H9 (cell line): ENCODE measurements at regions not wholly inside any gene's neighbourhood (a gene's known extent, or its start where the extent isn't known, plus 50 kb on each side); places are given as distances from the start of the nearest gene placed in this dataset.

ENCODE experiments used
- DNase-seq: peaks from one replicate; pipeline ENCODE4 v3.0.0-alpha.2; 2017
- H2AFZ ChIP-seq: one replicate; pipeline ENCODE4 v1.6.1; 2013; ENCODE audit warnings: mild to moderate bottlenecking, low read length, control low read depth, moderate library complexity
- H2AK5ac ChIP-seq: 2 replicates; pipeline ENCODE4 v1.6.1; 2013; ENCODE audit warnings: low read length, control low read depth, mixed read lengths; ENCODE audit not compliant: insufficient read length
- H2BK120ac ChIP-seq: one replicate; pipeline ENCODE4 v1.6.1; 2013; ENCODE audit warnings: low read depth, mild to moderate bottlenecking, low read length, control low read depth, inconsistent platforms; ENCODE audit not compliant: poor library complexity, severe bottlenecking
- H2BK12ac ChIP-seq: 2 replicates; pipeline ENCODE4 v1.6.1; 2013; ENCODE audit warnings: low read length, control low read depth, mixed read lengths, low read depth; ENCODE audit not compliant: insufficient read length
- H2BK15ac ChIP-seq: 2 replicates; pipeline ENCODE4 v1.6.1; 2013; ENCODE audit warnings: low read depth, low read length, control low read depth
- H2BK20ac ChIP-seq: one replicate; pipeline ENCODE4 v1.6.1; 2013; ENCODE audit warnings: low read depth, mild to moderate bottlenecking, low read length, control low read depth, inconsistent platforms; ENCODE audit not compliant: poor library complexity, severe bottlenecking
- H2BK5ac ChIP-seq: 2 replicates; pipeline ENCODE4 v1.6.1; 2013; ENCODE audit warnings: low read length, control low read depth, mixed read lengths; ENCODE audit not compliant: insufficient read length
- H3K14ac ChIP-seq: 2 replicates; pipeline ENCODE4 v1.6.1; 2013; ENCODE audit warnings: low read length, control low read depth; ENCODE audit not compliant: insufficient read depth
- H3K18ac ChIP-seq: 2 replicates; pipeline ENCODE4 v1.6.1; 2013; ENCODE audit warnings: low read depth, mild to moderate bottlenecking, mixed read lengths, low read length, control low read depth; ENCODE audit not compliant: insufficient read length
- H3K23ac ChIP-seq: 2 replicates; pipeline ENCODE4 v1.6.1; 2013; ENCODE audit warnings: low read length, control low read depth, mixed read lengths, low read depth; ENCODE audit not compliant: insufficient read length
- H3K23me2 ChIP-seq: 2 replicates; pipeline ENCODE4 v1.6.1; 2013; ENCODE audit warnings: low read depth, mild to moderate bottlenecking, mixed read lengths, low read length, control low read depth; ENCODE audit not compliant: insufficient read length, poor library complexity, severe bottlenecking
- H3K27ac ChIP-seq: 2 replicates; pipeline ENCODE4 v1.5.1; 2013; ENCODE audit warnings: low read length, control low read depth, mixed read lengths, low read depth; ENCODE audit not compliant: insufficient read length
- H3K27me3 ChIP-seq: 2 replicates; pipeline ENCODE4 v1.6.1; 2013; ENCODE audit warnings: low read length, control low read depth, inconsistent platforms; ENCODE audit not compliant: insufficient read depth
- H3K4ac ChIP-seq: 2 replicates; pipeline ENCODE4 v1.6.1; 2013; ENCODE audit warnings: low read depth, mild to moderate bottlenecking, control low read depth, inconsistent platforms, low read length, moderate library complexity
- H3K4me1 ChIP-seq: 2 replicates; pipeline ENCODE4 v1.6.1; 2013; ENCODE audit warnings: low read length, control low read depth, inconsistent platforms; ENCODE audit not compliant: insufficient read depth
- H3K4me2 ChIP-seq: 2 replicates; pipeline ENCODE4 v1.6.1; 2013; ENCODE audit warnings: low read length, control low read depth, mixed read lengths; ENCODE audit not compliant: insufficient read length, insufficient read depth
- H3K56ac ChIP-seq: 2 replicates; pipeline ENCODE4 v1.6.1; 2013; ENCODE audit warnings: low read depth, mild to moderate bottlenecking, mixed read lengths, low read length, control low read depth; ENCODE audit not compliant: insufficient read length
- H3K79me1 ChIP-seq: 2 replicates; pipeline ENCODE4 v1.6.1; 2013; ENCODE audit warnings: low read depth, mild to moderate bottlenecking, moderate library complexity, low read length, control low read depth, inconsistent platforms; ENCODE audit not compliant: insufficient read depth, poor library complexity, severe bottlenecking
- H3K79me2 ChIP-seq: 2 replicates; pipeline ENCODE4 v1.6.1; 2013; ENCODE audit warnings: low read length, control low read depth, inconsistent platforms; ENCODE audit not compliant: insufficient read depth
- H3K9ac ChIP-seq: 2 replicates; pipeline ENCODE4 v1.6.1; 2013; ENCODE audit warnings: low read length, control low read depth, mixed read lengths; ENCODE audit not compliant: insufficient read length; ENCODE audit errors: extremely low read depth
- H3K9me3 ChIP-seq: one replicate; pipeline ENCODE4 v1.6.1; 2013; ENCODE audit warnings: low read depth, low read length, inconsistent platforms; ENCODE audit not compliant: control insufficient read depth
- H3T11ph ChIP-seq: one replicate; pipeline ENCODE4 v1.6.1; 2013; ENCODE audit warnings: mild to moderate bottlenecking, low read length, control low read depth, inconsistent platforms
- H4K20me1 ChIP-seq: one replicate; pipeline ENCODE4 v1.6.1; 2013; ENCODE audit not compliant: control insufficient read depth, insufficient read length, insufficient read depth
- H4K5ac ChIP-seq: 2 replicates; pipeline ENCODE4 v1.6.1; 2013; ENCODE audit warnings: low read depth, mild to moderate bottlenecking, mixed read lengths, low read length, control low read depth; ENCODE audit not compliant: insufficient read length
- H4K8ac ChIP-seq: replicated peaks from 2 replicates; pipeline ENCODE4 v1.6.1; 2013; ENCODE audit warnings: low read length, control low read depth, mixed read lengths, low read depth; ENCODE audit not compliant: insufficient read length
- H4K91ac ChIP-seq: 2 replicates; pipeline ENCODE4 v1.6.1; 2013; ENCODE audit warnings: low read depth, mild to moderate bottlenecking, moderate library complexity, mixed read lengths, low read length, control low read depth; ENCODE audit not compliant: insufficient read length
- H3K27ac Mint-ChIP-seq, 3 experiments: 2 replicates in 2 of 3; 3 replicates in 1 of 3; pipeline ENCODE4 v1.8.0; 2020 to 2021; ENCODE audit warnings: mixed read lengths in 3 of 3, mild to moderate bottlenecking in 1 of 3, moderate library complexity in 1 of 3
- H3K27me3 Mint-ChIP-seq: 2 replicates; pipeline ENCODE4 v1.8.0; 2021; ENCODE audit warnings: low read depth, mild to moderate bottlenecking, moderate library complexity, mixed read lengths
- H3K36me3 Mint-ChIP-seq, 3 experiments: 2 replicates in 2 of 3; 3 replicates in 1 of 3; pipeline ENCODE4 v1.8.0; 2020 to 2021; ENCODE audit warnings: low read depth in 3 of 3, mixed read lengths in 3 of 3; ENCODE audit not compliant: insufficient read depth in 1 of 3
- H3K4me1 Mint-ChIP-seq, 2 experiments: 2 replicates each; pipeline ENCODE4 v1.8.0; 2020; ENCODE audit warnings: mixed read lengths in 2 of 2
- H3K4me3 Mint-ChIP-seq, 2 experiments: 2 replicates in 1 of 2; 3 replicates in 1 of 2; pipeline ENCODE4 v1.8.0; 2020 to 2021; ENCODE audit warnings: mild to moderate bottlenecking in 2 of 2, mixed read lengths in 2 of 2, moderate library complexity in 1 of 2
- H3K9me3 Mint-ChIP-seq, 2 experiments: 2 replicates in 1 of 2; 3 replicates in 1 of 2; pipeline ENCODE4 v1.8.0; 2020; ENCODE audit warnings: mild to moderate bottlenecking in 2 of 2, mixed read lengths in 2 of 2, moderate library complexity in 1 of 2
- CTCF ChIP-seq: fragments of 200-600 bp; sonication (generic); conservative IDR thresholded peaks from 3 replicates; pipeline ENCODE4 v1.8.0; 2021; ENCODE audit warnings: antibody characterized with exemption, mild to moderate bottlenecking
- WGBS: extraction: QIAGEN DNeasy Blood & Tissue Kit; methylation state at CpG from one replicate; pipeline ENCODE4 v1.1.7; 2013; ENCODE audit warnings: missing lambda C conversion rate, low lambda C conversion rate, mixed read lengths; ENCODE audit not compliant: insufficient read length; ENCODE audit errors: extremely low coverage; 5-methylcytosine and 5-hydroxymethylcytosine counted together

GRCh38 chr7:66517212-66517909, 111.3 kb upstream of the KCTD7 start:
- H2AFZ ChIP-seq = no peak overlapping the region
- no peak overlapping the region for H3K23ac ChIP-seq
- H3K9ac ChIP-seq = no peak overlapping the region
- H3K27ac Mint-ChIP-seq = no peak overlapping the region
- H3K27ac ChIP-seq = no peak overlapping the region
- H2BK12ac ChIP-seq = no peak overlapping the region
- H3K4me1 Mint-ChIP-seq = no peaks in the 10 kb centered on the region; a peak in 1 of 4 replicates
- H2BK120ac ChIP-seq = no peak overlapping the region
- no CpG with 5 or more reads among the region's 7 CpGs for WGBS
- H2BK15ac ChIP-seq = no peak overlapping the region
- H3T11ph ChIP-seq = no peak overlapping the region
- no peak overlapping the region for H3K56ac ChIP-seq
- H3K36me3 Mint-ChIP-seq = no peaks in the 10 kb centered on the region
- H2BK20ac ChIP-seq = no peak overlapping the region
- no peaks in the 10 kb centered on the region for H3K79me1 ChIP-seq
- no peaks in the 10 kb centered on the region for H3K79me2 ChIP-seq
- H3K27me3 Mint-ChIP-seq = peaks cover 21% of the 10 kb centered on the region
- no peak for TF ChIP-seq CTCF
- no peak for DNase-seq
- H3K4me2 ChIP-seq = no peak overlapping the region
- no peaks in the 10 kb centered on the region; a peak in 1 of 5 replicates for H3K9me3 Mint-ChIP-seq
- H3K4me1 ChIP-seq = no peaks in the 10 kb centered on the region
- no peak overlapping the region for H2AK5ac ChIP-seq
- H4K20me1 ChIP-seq = no peaks in the 10 kb centered on the region
- no peak overlapping the region for H3K14ac ChIP-seq
- H3K23me2 ChIP-seq = no peaks in the 10 kb centered on the region
- no peak overlapping the region for H4K5ac ChIP-seq
- H4K8ac ChIP-seq = no peak overlapping the region
- peak overlapping the region in 1 of 2 experiments; percentile 6; a peak in 1 of 5 replicates for H3K4me3 Mint-ChIP-seq
- H3K18ac ChIP-seq = no peak overlapping the region
- no peaks in the 10 kb centered on the region for H3K27me3 ChIP-seq
- H2BK5ac ChIP-seq = no peak overlapping the region
- H4K91ac ChIP-seq = no peak overlapping the region
- H3K4ac ChIP-seq = no peak overlapping the region
- no peaks in the 10 kb centered on the region for H3K9me3 ChIP-seq
